Cardiac septum (tissue), 1 donor: ENCODE measurements at regions not wholly inside any gene's neighbourhood (a gene's known extent, or its start where the extent isn't known, plus 50 kb on each side); places are given as distances from the start of the nearest gene placed in this dataset.

Experiments used
- DNase-seq: peaks from one replicate; pipeline ENCODE4 v3.0.0-alpha.2; 2020; ENCODE audit warnings: low spot score
- intact Hi-C: fragments of 100-400 bp; cut with DNase I; formaldehyde crosslinking; loops from one replicate; pipeline ENCODE4 v1.14.0; 2022
- donor health status: DM: no; HTN: no; CAD: no.

- DNase-seq, result no peak
- intact Hi-C loops, result no loop called here
Measured at GRCh38 chr2:60046529-60046928, 506.9 kb downstream of the BCL11A start.

GRCh38 chr2:60045456-60045855 is 508.0 kb downstream of the BCL11A start:
- intact Hi-C loops, result no loop called here
- DNase-seq, result no peak

GRCh38 chr2:60044484-60044883 is 509.0 kb downstream of the BCL11A start:
- intact Hi-C loops, result no loop called here

GRCh38 chr2:60042023-60042422 is 511.4 kb downstream of the BCL11A start:
- intact Hi-C loops, result no loop called here
- no peak for DNase-seq

More at GRCh38 chr2:60044484-60044883, 509.0 kb downstream of the BCL11A start:
- no peak for DNase-seq

- intact Hi-C loops, result no loop called here
- DNase-seq, result no peak
Measured at GRCh38 chr2:60033325-60033724, 520.1 kb downstream of the BCL11A start.

GRCh38 chr2:60029566-60029883 is 523.9 kb downstream of the BCL11A start:
- intact Hi-C loops, result no loop called here
- no peak for DNase-seq

GRCh38 chr2:60028849-60029565 is 524.4 kb downstream of the BCL11A start:
- DNase-seq, result no peak
- intact Hi-C loops, result no loop called here

GRCh38 chr2:60025496-60025895 is 528.0 kb downstream of the BCL11A start:
- no peak for DNase-seq
- intact Hi-C loops, result no loop called here

- no peak for DNase-seq
- intact Hi-C loops, result no loop called here
Measured at GRCh38 chr2:60023256-60023985, 530.0 kb downstream of the BCL11A start.

- no peak for DNase-seq
- intact Hi-C loops, result no loop called here
Measured at GRCh38 chr2:60007671-60008070, 545.8 kb downstream of the BCL11A start.

GRCh38 chr2:60003076-60003475 is 550.4 kb downstream of the BCL11A start:
- DNase-seq, result no peak
- intact Hi-C loops, result no loop called here

- intact Hi-C loops, result no loop called here
Measured at GRCh38 chr2:60002183-60002867, 551.1 kb downstream of the BCL11A start.

GRCh38 chr2:60000686-60001085 is 552.8 kb downstream of the BCL11A start:
- no peak for DNase-seq
- intact Hi-C loops, result no loop called here

More at GRCh38 chr2:60002183-60002867, 551.1 kb downstream of the BCL11A start:
- DNase-seq, result no peak

GRCh38 chr2:59998324-59998723 is 555.1 kb downstream of the BCL11A start:
- intact Hi-C loops, result no loop called here

GRCh38 chr2:59997371-59997770 is 556.1 kb downstream of the BCL11A start:
- intact Hi-C loops, result no loop called here
- no peak for DNase-seq

More at GRCh38 chr2:59998324-59998723, 555.1 kb downstream of the BCL11A start:
- DNase-seq, result no peak

GRCh38 chr2:59996855-59997254 is 556.6 kb downstream of the BCL11A start:
- DNase-seq, result no peak
- intact Hi-C loops, result no loop called here

- no peak for DNase-seq
- intact Hi-C loops, result no loop called here
Measured at GRCh38 chr2:59993726-59994125, 559.7 kb downstream of the BCL11A start.

GRCh38 chr2:59988341-59988740 is 565.1 kb downstream of the BCL11A start:
- no peak for DNase-seq
- intact Hi-C loops, result no loop called here

- intact Hi-C loops, result no loop called here
- no peak for DNase-seq
Measured at GRCh38 chr2:59986511-59986910, 566.9 kb downstream of the BCL11A start.

- intact Hi-C loops, result no loop called here
- no peak for DNase-seq
Measured at GRCh38 chr2:59985923-59986322, 567.5 kb downstream of the BCL11A start.
